ENCODE measurements at regions not wholly inside any gene's neighbourhood (a gene's known extent, or its start where the extent isn't known, plus 50 kb on each side); places are given as distances from the start of the nearest gene placed in this dataset.

- peak; percentile 11 for DNase-seq
- CTCF ChIA-PET = interaction anchor here (1.0 kb wide), 2 partner anchors 9 to 12 kb away, joined by 3 to 5 read pairs; no protein-coding TSS in a partner anchor
- no peaks in the 10 kb centered on the region for H3K9me2 ChIP-seq
- H3K36me3 ChIP-seq (replicated peaks in 1 of 2; ENCODE audit: control insufficient read depth in 1 of 2, insufficient read depth in 2 of 2, low read length in 1 of 2) = peaks cover 0 to 5% of the 10 kb centered on the region in 2 experiments
- peak overlapping the region in 1 of 2 experiments; percentile 19; a peak in 1 of 4 replicates for H3K4me3 ChIP-seq (ENCODE audit: low read depth in 2 of 2, low read length in 1 of 2)
- H3K9ac ChIP-seq = peak overlapping the region; percentile 59
- H3K9me3 ChIP-seq = peaks cover 10% of the 10 kb centered on the region
- H3K4me2 ChIP-seq = peak overlapping the region; percentile 61
- H2AFZ ChIP-seq (ENCODE audit: low read depth) = peak overlapping the region; percentile 65
- H3K27me3 ChIP-seq (ENCODE audit: insufficient read depth) = no peaks in the 10 kb centered on the region
- peaks cover 51% of the 10 kb centered on the region for H3F3A ChIP-seq (replicated peaks; ENCODE audit: insufficient read depth)
- peak overlapping the region; percentile 90 to 95 for H3K27ac ChIP-seq (ENCODE audit: low read depth in 2 of 2, low read length in 1 of 2)
- POLR2A ChIA-PET = no interaction called here
- H3K4me1 ChIP-seq (ENCODE audit: control insufficient read depth in 1 of 2, insufficient read depth in 2 of 2, low read depth in 1 of 2, low read length in 1 of 2) = peaks cover 27 to 43% of the 10 kb centered on the region in 2 experiments
- no peaks in the 10 kb centered on the region for H3K79me2 ChIP-seq (ENCODE audit: insufficient read depth)
- H4K20me1 ChIP-seq (ENCODE audit: insufficient read depth) = no peaks in the 10 kb centered on the region
- 3% methylated on average over 5 of the region's 5 CpGs for WGBS (ENCODE audit: low lambda C conversion rate)
- TF ChIP-seq CTCF (IDR thresholded peaks at IDR 0.05) (no peak), ZBTB33 (IDR thresholded peaks at IDR 0.05; ENCODE audit: borderline replicate concordance, low read depth) (0 out of 2 replicates have a peak, but pooled peaks have one; percentile 47), ELF1 (IDR thresholded peaks at IDR 0.05) (no peak), PBX3 (IDR thresholded peaks at IDR 0.05) (peak; percentile 90), RXRA (IDR thresholded peaks at IDR 0.05; ENCODE audit: borderline replicate concordance, low read depth) (peak; percentile 63; the same call in 1 of the 2 replicates), POLR2AphosphoS5 (IDR thresholded peaks at IDR 0.05; ENCODE audit: low read depth, low read length) (peak; percentile 69; the same call in 1 of the 2 replicates), GABPA (IDR thresholded peaks at IDR 0.05; ENCODE audit: low read depth) (no peak), USF2 (IDR thresholded peaks at IDR 0.05; ENCODE audit: borderline replicate concordance, low read depth, low read length) (no peak), TCF12 (IDR thresholded peaks at IDR 0.05) (peak; percentile 93), TEAD4 (IDR thresholded peaks at IDR 0.05; ENCODE audit: borderline replicate concordance, insufficient read depth) (peak; percentile 95), IRF3 (IDR thresholded peaks at IDR 0.05; ENCODE audit: low read depth, low read length) (no peak), CHD2 (IDR thresholded peaks at IDR 0.05; ENCODE audit: low read length, partially characterized antibody) (no peak), GATA2 (CRISPR knock-in tag; IDR thresholded peaks at IDR 0.05) (peak; percentile 29), RFX5 (IDR thresholded peaks at IDR 0.05; ENCODE audit: low read length) (no peak), FOSL2 (IDR thresholded peaks at IDR 0.05; ENCODE audit: borderline replicate concordance, low read depth) (peak; percentile 70), FOXM1 (IDR thresholded peaks at IDR 0.05; ENCODE audit: low read depth) (peak; percentile 68), TAF1 (IDR thresholded peaks at IDR 0.05; ENCODE audit: borderline replicate concordance, low read depth, low read length) (no peak), EP300 (IDR thresholded peaks at IDR 0.05; ENCODE audit: borderline replicate concordance in 1 of 2, low read depth in 1 of 2, low read length in 1 of 2) (peak; percentile 48 to 94; a peak in 3 of 4 replicates), FOXJ3 (CRISPR knock-in tag; IDR thresholded peaks at IDR 0.05) (no peak), NRF1 (IDR thresholded peaks at IDR 0.05; ENCODE audit: low read depth, low read length) (no peak), MEF2A (IDR thresholded peaks at IDR 0.05; ENCODE audit: borderline replicate concordance, low read depth) (peak; percentile 89), MAX (IDR thresholded peaks at IDR 0.05; ENCODE audit: low read depth) (peak; percentile 59), NFIC (IDR thresholded peaks at IDR 0.05; ENCODE audit: borderline replicate concordance) (peak; percentile 86), USF1 (IDR thresholded peaks at IDR 0.05; ENCODE audit: borderline replicate concordance, low read depth) (no peak), MXI1 (IDR thresholded peaks at IDR 0.05; ENCODE audit: low read depth, low read length) (no peak), SMC3 (IDR thresholded peaks at IDR 0.05; ENCODE audit: low read depth, low read length) (no peak; the same call in 1 of the 2 replicates)
Observed at GRCh38 chr5:123755653-123756317, 243.8 kb downstream of the CSNK1G3 start.

Data from SK-N-SH (cell line).